ENCODE measurements at regions not wholly inside any gene's neighbourhood (a gene's known extent, or its start where the extent isn't known, plus 50 kb on each side); places are given as distances from the start of the nearest gene placed in this dataset.
"Not testable (repeated sequence)": the region's sequence is repeated elsewhere in the genome, so short reads cannot be mapped to it uniquely, and the experiment has no call there.

GRCh38 chr3:184479426-184480126 is 82.0 kb upstream of the EPHB3 start:
- DNase-seq: no peak

- DNase-seq: no peak
These were observed 80.8 kb upstream of the EPHB3 start for GRCh38 chr3:184480831-184481230.

GRCh38 chr3:184481984-184482671 is 79.5 kb upstream of the EPHB3 start:
- DNase-seq: no peak

- peak; percentile 26 for DNase-seq
These were observed 76.3 kb upstream of the EPHB3 start for GRCh38 chr3:184485241-184485640.

GRCh38 chr3:184485906-184486305 is 75.7 kb upstream of the EPHB3 start:
- no peak for DNase-seq

- no peak for DNase-seq
These were observed 75.0 kb upstream of the EPHB3 start for GRCh38 chr3:184486614-184487013.

GRCh38 chr3:184488577-184488976 is 73.0 kb upstream of the EPHB3 start:
- no peak for DNase-seq

GRCh38 chr3:184489268-184489841 is 72.2 kb upstream of the EPHB3 start:
- no peak for DNase-seq

- no peak for DNase-seq
These were observed 70.5 kb upstream of the EPHB3 start for GRCh38 chr3:184491011-184491576.

- DNase-seq: no peak
These were observed 69.5 kb upstream of the EPHB3 start for GRCh38 chr3:184491867-184492615.

- no peak for DNase-seq
These were observed 64.7 kb upstream of the EPHB3 start for GRCh38 chr3:184496933-184497332.

- DNase-seq: no peak
These were observed 63.8 kb upstream of the EPHB3 start for GRCh38 chr3:184497804-184498203.

- no peak for DNase-seq
These were observed 62.5 kb upstream of the EPHB3 start for GRCh38 chr3:184498986-184499606.

GRCh38 chr3:184500344-184500923 is 61.2 kb upstream of the EPHB3 start:
- DNase-seq: no peak

- no peak for DNase-seq
These were observed 59.4 kb upstream of the EPHB3 start for GRCh38 chr3:184502123-184502667.

- not testable (repeated sequence) for DNase-seq
These were observed 58.7 kb upstream of the EPHB3 start for GRCh38 chr3:184502841-184503240.

- DNase-seq: no peak
These were observed 57.9 kb upstream of the EPHB3 start for GRCh38 chr3:184503647-184504046.

- DNase-seq: peak; percentile 79
These were observed 56.3 kb upstream of the EPHB3 start for GRCh38 chr3:184505076-184505878.

GRCh38 chr3:184506561-184506991 is 55.0 kb upstream of the EPHB3 start:
- DNase-seq: peak; percentile 82

- DNase-seq: no peak
These were observed 52.6 kb upstream of the EPHB3 start for GRCh38 chr3:184508938-184509337.

GRCh38 chr3:184511741-184512140 is 49.8 kb upstream of the EPHB3 start:
- no peak for DNase-seq

Measured in fibroblast of skin of right biceps (primary cell).